ENCODE measurements at regions not wholly inside any gene's neighbourhood (a gene's known extent, or its start where the extent isn't known, plus 50 kb on each side); places are given as distances from the start of the nearest gene placed in this dataset.

DNA sequence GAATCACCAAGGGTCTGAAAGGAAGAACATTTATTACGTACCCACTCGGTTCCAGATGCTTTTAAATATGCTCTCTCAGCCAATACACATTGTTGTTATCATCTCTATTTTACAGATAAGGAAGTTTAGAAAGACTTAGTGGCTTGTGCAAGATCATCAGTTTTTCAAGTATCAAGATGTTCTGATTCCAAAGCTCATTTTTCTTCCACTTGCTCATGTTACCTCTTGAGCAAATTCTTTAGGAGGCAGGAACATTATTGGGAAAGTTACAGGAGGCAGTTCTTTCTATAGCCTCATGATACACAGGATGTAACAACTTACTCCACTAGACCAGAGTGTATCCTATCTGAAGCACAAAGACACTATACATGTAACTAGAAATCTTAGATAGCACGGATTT lies 65.0 kb upstream of the MMADHC start:
- TF ChIP-seq, protein P1, sequence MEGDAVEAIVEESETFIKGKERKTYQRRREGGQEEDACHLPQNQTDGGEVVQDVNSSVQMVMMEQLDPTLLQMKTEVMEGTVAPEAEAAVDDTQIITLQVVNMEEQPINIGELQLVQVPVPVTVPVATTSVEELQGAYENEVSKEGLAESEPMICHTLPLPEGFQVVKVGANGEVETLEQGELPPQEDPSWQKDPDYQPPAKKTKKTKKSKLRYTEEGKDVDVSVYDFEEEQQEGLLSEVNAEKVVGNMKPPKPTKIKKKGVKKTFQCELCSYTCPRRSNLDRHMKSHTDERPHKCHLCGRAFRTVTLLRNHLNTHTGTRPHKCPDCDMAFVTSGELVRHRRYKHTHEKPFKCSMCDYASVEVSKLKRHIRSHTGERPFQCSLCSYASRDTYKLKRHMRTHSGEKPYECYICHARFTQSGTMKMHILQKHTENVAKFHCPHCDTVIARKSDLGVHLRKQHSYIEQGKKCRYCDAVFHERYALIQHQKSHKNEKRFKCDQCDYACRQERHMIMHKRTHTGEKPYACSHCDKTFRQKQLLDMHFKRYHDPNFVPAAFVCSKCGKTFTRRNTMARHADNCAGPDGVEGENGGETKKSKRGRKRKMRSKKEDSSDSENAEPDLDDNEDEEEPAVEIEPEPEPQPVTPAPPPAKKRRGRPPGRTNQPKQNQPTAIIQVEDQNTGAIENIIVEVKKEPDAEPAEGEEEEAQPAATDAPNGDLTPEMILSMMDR (IDR thresholded peaks at IDR 0.05): no peak
- TF ChIP-seq POLR2AphosphoS5 (IDR thresholded peaks at IDR 0.05) (no peak), POLR2A (IDR thresholded peaks at IDR 0.05) (no peak), EP300 (IDR thresholded peaks at IDR 0.05; ENCODE audit: low read depth) (no peak)
